Gastroesophageal sphincter (tissue), 4 donors: ENCODE measurements at regions not wholly inside any gene's neighbourhood (a gene's known extent, or its start where the extent isn't known, plus 50 kb on each side); places are given as distances from the start of the nearest gene placed in this dataset.
"Not testable (repeated sequence)": the region's sequence is repeated elsewhere in the genome, so short reads cannot be mapped to it uniquely, and the experiment has no call there.

Experiments
- ATAC-seq: fragments of 150-250 bp; one replicate; pipeline ENCODE4 v1.9.1; 2016; ENCODE audit warnings: mild to moderate bottlenecking, moderate library complexity
- H3K27ac ChIP-seq, 4 donors: fragments of 200-600 bp; sonication (generic) in 3 of 4; 1 replicate in 3 of 4; 2 replicates in 1 of 4; pipeline ENCODE4 v1.5.1; 2016 to 2019
- H3K27me3 ChIP-seq: fragments of 200-600 bp; sonication (generic); one replicate; pipeline ENCODE4 v1.5.1; 2019
- H3K36me3 ChIP-seq, 2 donors: fragments of 200-600 bp; sonication (generic); one replicate each; pipeline ENCODE4 v1.5.1; 2019; ENCODE audit warnings: control low read depth in 1 of 2
- H3K4me1 ChIP-seq, 3 donors: fragments of 200-600 bp; sonication (generic); 1 replicate in 2 of 3; 2 replicates in 1 of 3; pipeline ENCODE4 v1.5.1; 2016 to 2019; ENCODE audit warnings: control low read depth in 2 of 3
- H3K4me3 ChIP-seq, 2 donors: fragments of 200-600 bp; sonication (generic); one replicate each; pipeline ENCODE4 v1.5.1; 2019; ENCODE audit warnings: mild to moderate bottlenecking in 1 of 2, moderate library complexity in 1 of 2
- H3K9me3 ChIP-seq, 3 donors: fragments of 200-600 bp; sonication (generic); one replicate each; pipeline ENCODE4 v1.5.1; 2017 to 2019; ENCODE audit warnings: control low read depth in 2 of 3
- CTCF ChIP-seq, 4 experiments: fragments of 200-600 bp in 2 of 4; fragments of 450-650 bp in 2 of 4; sonication (generic) in 1 of 4; IDR thresholded peaks; one replicate each; pipeline ENCODE4 v1.5.1; 2017 to 2019; ENCODE audit warnings: antibody characterized with exemption in 4 of 4, mild to moderate bottlenecking in 2 of 4, moderate library complexity in 2 of 4
- EP300 ChIP-seq: sonication (generic); formaldehyde crosslinking; IDR thresholded peaks from one replicate; pipeline ENCODE4 v1.6.1; 2017; ENCODE audit warnings: antibody characterized with exemption, mild to moderate bottlenecking
- POLR2A ChIP-seq, 2 donors: fragments of 450-650 bp; IDR thresholded peaks; one replicate each; pipeline ENCODE4 v1.6.1; 2017; ENCODE audit warnings: antibody characterized with exemption in 2 of 2, mild to moderate bottlenecking in 2 of 2, moderate library complexity in 1 of 2
- POLR2AphosphoS5 ChIP-seq: sonication (generic); formaldehyde crosslinking; IDR thresholded peaks from one replicate; pipeline ENCODE4 v1.6.1; 2017; ENCODE audit warnings: antibody characterized with exemption
- WGBS, 2 donors: methylation state at CpG; one replicate each; pipeline ENCODE4 v1.1.5; 2018; ENCODE audit warnings: low coverage in 1 of 2; 5-methylcytosine and 5-hydroxymethylcytosine counted together

DNA sequence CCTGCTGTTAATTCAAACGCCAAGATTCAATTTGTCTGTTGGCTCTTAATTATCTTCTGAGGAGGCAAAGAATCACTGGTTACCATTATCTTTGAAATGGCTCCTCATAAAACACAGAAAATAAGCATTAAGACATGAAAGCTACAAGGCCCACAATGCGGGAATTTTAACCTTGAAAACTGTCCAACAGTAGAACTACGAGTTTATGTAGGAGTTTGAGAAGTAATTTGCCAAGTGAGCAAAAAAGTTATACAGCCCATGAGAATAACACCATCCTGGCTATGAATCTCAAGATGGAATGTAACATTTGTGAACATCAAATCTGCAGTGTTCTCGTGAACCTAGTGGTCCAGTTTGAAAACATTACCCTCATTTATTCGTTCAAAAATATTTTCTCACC lies 172.5 kb downstream of the ALDH1A2 start:
- Histone ChIP-seq H3K9me3 (peaks cover 0 to 8% (median 0%) of the 10 kb centered on the region in 3 donors), H3K27ac (no peak overlapping the region), H3K27me3 (peaks cover 4% of the 10 kb centered on the region), H3K4me3 (no peak overlapping the region), H3K4me1 (no peaks in the 10 kb centered on the region), H3K36me3 (no peaks in the 10 kb centered on the region)
- no peak for ATAC-seq
- 38 to 53% methylated on average over 4 to 5 of the region's 5 CpGs for WGBS, 2 donors
- TF ChIP-seq POLR2A (IDR thresholded peaks at IDR 0.05) (no peak), EP300 (no peak), POLR2AphosphoS5 (no peak), CTCF (IDR thresholded peaks at IDR 0.05) (no peak)

- TF ChIP-seq EP300 = no peak
- no peak for TF ChIP-seq POLR2AphosphoS5
- no peak for TF ChIP-seq POLR2A (IDR thresholded peaks at IDR 0.05)
- TF ChIP-seq CTCF (IDR thresholded peaks at IDR 0.05) = no peak
- no peaks in the 10 kb centered on the region for H3K36me3 ChIP-seq
- no peak overlapping the region for H3K27ac ChIP-seq
- ATAC-seq = no peak
- H3K4me3 ChIP-seq = no peak overlapping the region
- no peaks in the 10 kb centered on the region for H3K4me1 ChIP-seq
- peaks cover 0 to 8% (median 0%) of the 10 kb centered on the region in 3 donors for H3K9me3 ChIP-seq
- WGBS, 2 donors = 20 to 40% methylated on average over 1 of the region's 1 CpG
- H3K27me3 ChIP-seq = no peaks in the 10 kb centered on the region
Measured at GRCh38 chr15:57895291-57895690, 170.2 kb downstream of the ALDH1A2 start.

- H3K4me3 ChIP-seq = no peak overlapping the region
- no peaks in the 10 kb centered on the region for H3K36me3 ChIP-seq
- H3K27me3 ChIP-seq = no peaks in the 10 kb centered on the region
- TF ChIP-seq POLR2AphosphoS5 = no peak
- TF ChIP-seq EP300 = no peak
- TF ChIP-seq POLR2A (IDR thresholded peaks at IDR 0.05) = no peak
- TF ChIP-seq CTCF (IDR thresholded peaks at IDR 0.05) = no peak
- peaks cover 0 to 8% (median 0%) of the 10 kb centered on the region in 3 donors for H3K9me3 ChIP-seq
- WGBS, 2 donors = 55 to 71% methylated on average over 2 of the region's 5 CpGs
- ATAC-seq = no peak
- no peaks in the 10 kb centered on the region for H3K4me1 ChIP-seq
- no peak overlapping the region for H3K27ac ChIP-seq
Measured at GRCh38 chr15:57896114-57896513, 169.4 kb downstream of the ALDH1A2 start.

DNA sequence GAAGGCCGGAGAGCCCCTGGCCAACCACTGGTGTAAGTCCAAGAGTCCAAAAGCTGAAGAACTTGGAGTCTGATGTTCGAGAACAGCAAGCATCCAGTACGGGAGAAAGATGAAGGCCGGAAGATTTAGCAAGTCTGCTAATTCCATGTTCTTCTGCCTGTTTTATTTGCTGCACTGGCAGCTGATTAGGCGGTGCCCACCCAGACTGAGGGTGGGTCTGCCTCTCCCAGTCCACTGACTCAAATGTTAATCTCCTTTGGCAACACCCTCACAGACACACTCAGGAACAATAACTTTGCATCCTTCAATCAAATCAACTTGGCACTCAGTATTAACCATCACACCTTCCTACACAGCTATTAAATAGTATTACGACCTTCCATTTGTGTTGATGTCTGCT lies 168.6 kb downstream of the ALDH1A2 start:
- 93% methylated on average over 2 to 5 of the region's 6 CpGs for WGBS, 2 donors
- H3K27ac ChIP-seq, H3K36me3 ChIP-seq, ATAC-seq, H3K27me3 ChIP-seq, H3K4me1 ChIP-seq, H3K9me3 ChIP-seq, H3K4me3 ChIP-seq: not testable (repeated sequence)

GRCh38 chr15:57897870-57898269 lies 167.6 kb downstream of the ALDH1A2 start:
- no peak for ATAC-seq
- no peak for TF ChIP-seq POLR2A (IDR thresholded peaks at IDR 0.05)

DNA sequence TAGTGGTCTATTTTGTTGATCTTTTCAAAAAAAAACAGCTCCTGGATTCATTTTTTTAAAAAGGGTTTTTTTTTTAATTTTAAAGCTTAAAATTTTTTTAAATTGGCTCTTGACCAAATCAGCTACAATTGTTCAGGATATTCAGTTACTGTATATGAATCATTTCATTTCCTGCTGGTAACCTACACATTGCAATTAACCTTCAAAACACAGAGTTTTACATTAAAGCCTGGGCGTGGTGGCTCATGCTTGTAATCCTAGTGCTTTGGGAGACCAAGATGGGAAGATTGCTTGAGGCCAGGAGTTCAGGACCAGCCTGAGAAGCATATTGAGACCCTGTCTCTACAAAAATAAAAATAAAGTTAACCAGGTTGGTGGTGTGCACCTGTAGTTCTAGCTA lies 163.4 kb downstream of the ALDH1A2 start:
- TF ChIP-seq POLR2AphosphoS5 (no peak), CTCF (IDR thresholded peaks at IDR 0.05) (no peak), POLR2A (IDR thresholded peaks at IDR 0.05) (no peak)
- Histone ChIP-seq H3K9me3 (no peaks in the 10 kb centered on the region), H3K27me3 (peaks cover 10% of the 10 kb centered on the region), H3K4me3 (no peak overlapping the region), H3K27ac (no peak overlapping the region), H3K36me3 (no peaks in the 10 kb centered on the region), H3K4me1 (no peaks in the 10 kb centered on the region)
- ATAC-seq = no peak
- 100% methylated on average over 1 of the region's 1 CpG; no CpG with 5 or more reads in 1 of the 2 donors for WGBS, 2 donors

More at GRCh38 chr15:57897870-57898269, 167.6 kb downstream of the ALDH1A2 start:
- Histone ChIP-seq H3K27ac (no peak overlapping the region), H3K9me3 (no peaks in the 10 kb centered on the region), H3K4me1 (no peaks in the 10 kb centered on the region), H3K4me3 (no peak overlapping the region), H3K36me3 (no peaks in the 10 kb centered on the region), H3K27me3 (no peaks in the 10 kb centered on the region)
- WGBS, 2 donors = 88% methylated on average over 2 to 3 of the region's 3 CpGs
